Hepatocyte (in vitro differentiated cells): ENCODE measurements at regions not wholly inside any gene's neighbourhood (a gene's known extent, or its start where the extent isn't known, plus 50 kb on each side); places are given as distances from the start of the nearest gene placed in this dataset.

ENCODE experiments used
- EZH2 ChIP-seq: fragments of 200-600 bp; sonication (generic); IDR thresholded peaks from 2 replicates; pipeline ENCODE4 v1.6.1; 2016; ENCODE audit warnings: antibody characterized with exemption, mild to moderate bottlenecking, borderline replicate concordance
- EZH2phosphoT487 ChIP-seq: fragments of 200-600 bp; sonication (generic); IDR thresholded peaks from one replicate; pipeline ENCODE4 v1.6.1; 2018; ENCODE audit warnings: antibody characterized with exemption, mild to moderate bottlenecking, low read depth, moderate library complexity; ENCODE audit not compliant: unreplicated experiment, severe bottlenecking
- TF ChIP-seq, protein P1 (sequence below): fragments of 200-600 bp; sonication (generic); IDR thresholded peaks from 2 replicates; pipeline ENCODE4 v1.5.1; 2016; ENCODE audit warnings: antibody characterized with exemption, mild to moderate bottlenecking; ENCODE audit not compliant: poor library complexity

DNA sequence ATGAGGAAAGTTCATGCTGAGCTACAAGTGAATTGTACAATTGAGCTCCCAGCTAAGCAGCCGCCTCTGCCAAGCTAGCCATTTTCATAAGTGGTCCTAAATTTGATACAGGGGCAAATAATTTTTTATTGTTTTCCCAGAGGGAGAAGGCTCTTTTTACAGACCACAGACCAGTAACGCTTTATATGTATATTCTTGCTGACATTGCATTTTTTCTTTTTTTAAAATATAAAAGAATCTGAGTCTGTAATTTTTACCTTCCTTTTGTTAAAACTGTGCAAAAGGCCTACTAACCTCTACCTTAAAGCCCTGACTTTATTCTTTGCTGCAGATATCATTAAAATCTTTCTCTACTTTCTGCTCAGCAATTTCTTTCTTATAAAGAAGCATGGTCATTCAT, 501.2 kb upstream of the INTU start:
- TF ChIP-seq, protein P1, sequence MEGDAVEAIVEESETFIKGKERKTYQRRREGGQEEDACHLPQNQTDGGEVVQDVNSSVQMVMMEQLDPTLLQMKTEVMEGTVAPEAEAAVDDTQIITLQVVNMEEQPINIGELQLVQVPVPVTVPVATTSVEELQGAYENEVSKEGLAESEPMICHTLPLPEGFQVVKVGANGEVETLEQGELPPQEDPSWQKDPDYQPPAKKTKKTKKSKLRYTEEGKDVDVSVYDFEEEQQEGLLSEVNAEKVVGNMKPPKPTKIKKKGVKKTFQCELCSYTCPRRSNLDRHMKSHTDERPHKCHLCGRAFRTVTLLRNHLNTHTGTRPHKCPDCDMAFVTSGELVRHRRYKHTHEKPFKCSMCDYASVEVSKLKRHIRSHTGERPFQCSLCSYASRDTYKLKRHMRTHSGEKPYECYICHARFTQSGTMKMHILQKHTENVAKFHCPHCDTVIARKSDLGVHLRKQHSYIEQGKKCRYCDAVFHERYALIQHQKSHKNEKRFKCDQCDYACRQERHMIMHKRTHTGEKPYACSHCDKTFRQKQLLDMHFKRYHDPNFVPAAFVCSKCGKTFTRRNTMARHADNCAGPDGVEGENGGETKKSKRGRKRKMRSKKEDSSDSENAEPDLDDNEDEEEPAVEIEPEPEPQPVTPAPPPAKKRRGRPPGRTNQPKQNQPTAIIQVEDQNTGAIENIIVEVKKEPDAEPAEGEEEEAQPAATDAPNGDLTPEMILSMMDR, result no peak
- no peak for TF ChIP-seq EZH2
- no peak for TF ChIP-seq EZH2phosphoT487
